PC-9 (cell line): ENCODE measurements at regions not wholly inside any gene's neighbourhood (a gene's known extent, or its start where the extent isn't known, plus 50 kb on each side); places are given as distances from the start of the nearest gene placed in this dataset.

Experiments used
- BruUV-seq: library from RNA; stranded (reverse); fragments of 400-500 nt; replicated peaks from 2 replicates; lab custom pipeline; 2021; lab: Mats Ljungman, UMichigan
- CTCF ChIA-PET: fragments of 300-600 bp; sonication (Branson Sonifier 250); formaldehyde crosslinking; loops from one replicate; lab custom pipeline; 2022; ENCODE audit warnings: antibody characterized with exemption; lab: Charles Lee
- POLR2A ChIA-PET: fragments of 300-600 bp; sonication (Branson Sonifier 250); formaldehyde crosslinking; loops from one replicate; lab custom pipeline; 2022; ENCODE audit warnings: antibody characterized with exemption; ENCODE audit not compliant: unreplicated experiment; lab: Charles Lee
- DNase-seq, 2 experiments: peaks; one replicate each; pipeline versions ENCODE4 v3.0.0 to v3.0.0-alpha.2; 2015 to 2022; ENCODE audit warnings: mixed read lengths in 1 of 2
- H2AFZ ChIP-seq: fragments of 200-600 bp; sonication (generic); 2 replicates; pipeline ENCODE4 v1.8.1; 2017; ENCODE audit warnings: antibody characterized with exemption
- H3F3A ChIP-seq: fragments of 200-600 bp; sonication (generic); 2 replicates; pipeline ENCODE4 v1.8.1; 2017; ENCODE audit warnings: antibody characterized with exemption, mild to moderate bottlenecking, low read depth; ENCODE audit not compliant: insufficient read depth
- H3K27ac ChIP-seq: fragments of 200-600 bp; sonication (generic); 2 replicates; pipeline ENCODE4 v1.6.1; 2016; ENCODE audit warnings: mixed run types
- H3K27me3 ChIP-seq: fragments of 200-600 bp; sonication (generic); 2 replicates; pipeline ENCODE4 v1.6.1; 2016; ENCODE audit warnings: low read depth, mixed run types; ENCODE audit not compliant: insufficient read depth
- H3K36me3 ChIP-seq: fragments of 200-600 bp; sonication (generic); 2 replicates; pipeline ENCODE4 v1.6.1; 2016; ENCODE audit warnings: low read depth, mixed run types
- H3K4me1 ChIP-seq: fragments of 200-600 bp; sonication (generic); replicated peaks from 2 replicates; pipeline ENCODE4 v1.6.1; 2016; ENCODE audit warnings: mixed run types; ENCODE audit not compliant: insufficient read depth
- H3K4me2 ChIP-seq: fragments of 200-600 bp; sonication (generic); 2 replicates; pipeline ENCODE4 v1.6.1; 2017; ENCODE audit warnings: mixed run types
- H3K4me3 ChIP-seq: fragments of 200-600 bp; sonication (generic); 2 replicates; pipeline ENCODE4 v1.6.1; 2016; ENCODE audit warnings: mixed run types
- H3K79me2 ChIP-seq: fragments of 200-600 bp; sonication (generic); 2 replicates; pipeline ENCODE4 v1.6.1; 2017; ENCODE audit warnings: low read depth, mixed run types
- H3K9me2 ChIP-seq: fragments of 200-600 bp; sonication (generic); 2 replicates; pipeline ENCODE4 v1.8.1; 2017; ENCODE audit warnings: mild to moderate bottlenecking; ENCODE audit not compliant: insufficient read depth
- H3K9me3 ChIP-seq: fragments of 200-600 bp; sonication (generic); 2 replicates; pipeline ENCODE4 v1.8.1; 2016; ENCODE audit warnings: low read depth; ENCODE audit not compliant: insufficient read depth
- H4K20me1 ChIP-seq: fragments of 200-600 bp; sonication (generic); 2 replicates; pipeline ENCODE4 v1.8.1; 2017; ENCODE audit not compliant: insufficient read depth
- CTCF ChIP-seq: fragments of 200-600 bp; sonication (generic); conservative IDR thresholded peaks from 2 replicates; pipeline ENCODE4 v1.6.1; 2017; ENCODE audit warnings: mixed run types, antibody characterized with exemption, mild to moderate bottlenecking, moderate library complexity
- EZH2 ChIP-seq: fragments of 200-600 bp; sonication (generic); IDR thresholded peaks from 2 replicates; pipeline ENCODE4 v1.8.0; 2017; ENCODE audit warnings: antibody characterized with exemption, low read depth
- intact Hi-C: fragments of 100-400 bp; cut with micrococcal nuclease; formaldehyde crosslinking; loops from one replicate; pipeline ENCODE4 v1.10.0; 2022; ENCODE audit not compliant: unreplicated experiment

DNA sequence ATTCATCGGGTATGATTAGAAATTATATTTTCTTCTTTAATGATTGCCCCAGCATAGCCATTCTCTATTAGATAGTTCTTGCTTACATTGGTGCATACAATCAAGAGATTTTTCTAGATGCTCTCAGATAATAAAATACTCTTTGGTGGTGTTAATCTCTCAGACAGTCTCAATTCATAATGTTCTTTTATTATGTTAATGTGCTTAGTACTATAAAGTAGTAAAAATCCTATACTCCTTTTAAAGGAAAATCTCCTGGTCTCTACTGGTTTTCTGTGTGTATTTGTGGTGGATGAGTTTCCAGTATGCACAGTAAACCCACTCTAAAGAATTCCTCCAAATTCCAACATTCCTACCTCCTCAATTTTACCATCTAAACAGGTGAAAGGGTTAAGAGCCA lies 203.5 kb downstream of the FAT4 start:
- ChIA-PET CTCF (no interaction called here), POLR2A (no interaction called here)
- intact Hi-C loops: loop anchor here (10.0 kb wide), 1 partner anchor 203 kb away; the partner anchor contains the start of gene FAT4
- H3K79me2 ChIP-seq: no peaks in the 10 kb centered on the region
- no peak overlapping the region for H3K4me3 ChIP-seq
- H3K27me3 ChIP-seq: no peaks in the 10 kb centered on the region
- no peak for TF ChIP-seq CTCF
- TF ChIP-seq EZH2: no peak
- no peaks in the 10 kb centered on the region for H3K9me2 ChIP-seq
- no TSS peak for BruUV-seq
- no peaks in the 10 kb centered on the region for H3F3A ChIP-seq
- H3K27ac ChIP-seq: no peak overlapping the region
- no peak overlapping the region for H3K4me2 ChIP-seq
- no peak for DNase-seq
- no peaks in the 10 kb centered on the region for H3K36me3 ChIP-seq
- no peaks in the 10 kb centered on the region for H3K4me1 ChIP-seq
- H3K9me3 ChIP-seq: no peaks in the 10 kb centered on the region
- no peak overlapping the region for H2AFZ ChIP-seq
- no peaks in the 10 kb centered on the region for H4K20me1 ChIP-seq

DNA sequence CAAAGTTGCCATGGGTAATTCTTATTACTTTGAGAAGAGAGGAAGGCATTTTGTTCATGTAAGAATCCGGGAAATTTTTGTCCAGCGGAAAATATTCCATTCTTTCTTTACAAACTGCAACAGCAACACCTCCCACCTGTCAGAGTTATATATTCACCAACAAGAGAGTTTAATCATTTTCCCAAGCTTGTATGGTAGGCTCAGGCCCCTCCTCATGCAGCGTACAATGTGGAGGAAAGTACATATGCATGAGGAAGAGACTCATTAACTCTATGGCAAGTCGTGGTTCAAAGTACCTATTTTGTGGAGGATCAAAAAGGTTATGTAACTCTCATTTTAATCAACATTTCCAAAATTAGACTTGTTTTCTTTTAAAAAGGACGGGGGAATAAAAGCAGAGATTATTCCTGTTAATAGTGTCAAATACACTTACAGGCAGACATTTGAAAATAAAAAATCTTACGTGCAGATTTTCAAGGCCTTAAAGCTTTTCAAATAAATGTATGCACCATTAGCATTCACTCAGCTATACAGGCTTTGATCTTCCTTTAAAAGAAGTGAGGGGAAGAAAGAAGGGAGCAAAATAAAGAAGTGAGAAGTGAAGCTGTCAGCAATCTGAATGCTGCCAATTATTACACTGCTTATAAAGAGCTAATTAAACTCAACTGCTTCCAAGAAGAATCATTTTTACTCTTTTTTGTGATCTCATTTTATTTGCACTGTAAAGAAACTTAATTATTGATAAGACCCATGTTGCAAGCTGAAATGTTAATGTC lies 204.8 kb downstream of the FAT4 start:
- Histone ChIP-seq H3K9me3 (no peaks in the 10 kb centered on the region), H3K79me2 (no peaks in the 10 kb centered on the region), H3F3A (no peaks in the 10 kb centered on the region), H3K27me3 (no peaks in the 10 kb centered on the region), H3K9me2 (no peaks in the 10 kb centered on the region), H4K20me1 (no peaks in the 10 kb centered on the region), H3K4me3 (no peak overlapping the region), H3K27ac (no peak overlapping the region), H3K36me3 (no peaks in the 10 kb centered on the region), H3K4me2 (no peak overlapping the region), H3K4me1 (no peaks in the 10 kb centered on the region), H2AFZ (no peak overlapping the region)
- intact Hi-C loops: loop anchor here (10.0 kb wide), 1 partner anchor 205 kb away; the partner anchor contains the start of gene FAT4
- DNase-seq: no peak
- CTCF ChIA-PET: no interaction called here
- BruUV-seq: no TSS peak
- POLR2A ChIA-PET: interaction anchor here (0.6 kb wide), 1 partner anchor 1267 kb away, joined by 3 read pairs; no protein-coding TSS in a partner anchor
- TF ChIP-seq EZH2 (no peak), CTCF (no peak)

GRCh38 chr4:125520258-125520990 lies 205.7 kb downstream of the FAT4 start:
- CTCF ChIA-PET: no interaction called here

More at GRCh38 chr4:125520258-125520990, 205.7 kb downstream of the FAT4 start:
- POLR2A ChIA-PET: no interaction called here
- intact Hi-C loops: no loop called here
- no TSS peak for BruUV-seq
- TF ChIP-seq CTCF (no peak), EZH2 (no peak)
- Histone ChIP-seq H3K4me2 (no peak overlapping the region), H3K4me1 (no peaks in the 10 kb centered on the region), H3K9me2 (no peaks in the 10 kb centered on the region), H2AFZ (no peak overlapping the region), H3K36me3 (no peaks in the 10 kb centered on the region), H3K79me2 (no peaks in the 10 kb centered on the region), H3K9me3 (no peaks in the 10 kb centered on the region), H3K27me3 (no peaks in the 10 kb centered on the region), H3K4me3 (no peak overlapping the region), H3F3A (no peaks in the 10 kb centered on the region), H4K20me1 (no peaks in the 10 kb centered on the region), H3K27ac (no peak overlapping the region)
- no peak for DNase-seq
